ENCODE measurements at regions not wholly inside any gene's neighbourhood (a gene's known extent, or its start where the extent isn't known, plus 50 kb on each side); places are given as distances from the start of the nearest gene placed in this dataset.

DNA sequence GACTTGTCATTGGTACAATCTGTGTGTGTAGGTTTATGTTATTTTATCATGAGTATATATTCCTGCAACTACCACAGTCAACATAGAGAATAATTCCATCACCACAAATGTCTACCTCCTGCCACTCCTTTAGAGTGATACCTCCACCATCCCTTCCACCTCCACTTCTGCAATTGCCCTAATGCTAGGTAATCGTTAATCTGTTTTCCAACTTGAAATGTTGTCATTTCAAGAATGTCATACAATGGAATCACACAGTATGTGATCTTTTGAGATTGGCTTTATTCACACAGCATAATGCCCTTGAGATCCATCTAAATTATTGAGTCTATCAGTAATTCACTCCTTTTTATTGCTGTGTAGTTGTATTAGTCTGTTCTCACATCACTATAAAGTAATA, 414.8 kb upstream of the C16orf82 start (continued):
- TF ChIP-seq, protein P1, sequence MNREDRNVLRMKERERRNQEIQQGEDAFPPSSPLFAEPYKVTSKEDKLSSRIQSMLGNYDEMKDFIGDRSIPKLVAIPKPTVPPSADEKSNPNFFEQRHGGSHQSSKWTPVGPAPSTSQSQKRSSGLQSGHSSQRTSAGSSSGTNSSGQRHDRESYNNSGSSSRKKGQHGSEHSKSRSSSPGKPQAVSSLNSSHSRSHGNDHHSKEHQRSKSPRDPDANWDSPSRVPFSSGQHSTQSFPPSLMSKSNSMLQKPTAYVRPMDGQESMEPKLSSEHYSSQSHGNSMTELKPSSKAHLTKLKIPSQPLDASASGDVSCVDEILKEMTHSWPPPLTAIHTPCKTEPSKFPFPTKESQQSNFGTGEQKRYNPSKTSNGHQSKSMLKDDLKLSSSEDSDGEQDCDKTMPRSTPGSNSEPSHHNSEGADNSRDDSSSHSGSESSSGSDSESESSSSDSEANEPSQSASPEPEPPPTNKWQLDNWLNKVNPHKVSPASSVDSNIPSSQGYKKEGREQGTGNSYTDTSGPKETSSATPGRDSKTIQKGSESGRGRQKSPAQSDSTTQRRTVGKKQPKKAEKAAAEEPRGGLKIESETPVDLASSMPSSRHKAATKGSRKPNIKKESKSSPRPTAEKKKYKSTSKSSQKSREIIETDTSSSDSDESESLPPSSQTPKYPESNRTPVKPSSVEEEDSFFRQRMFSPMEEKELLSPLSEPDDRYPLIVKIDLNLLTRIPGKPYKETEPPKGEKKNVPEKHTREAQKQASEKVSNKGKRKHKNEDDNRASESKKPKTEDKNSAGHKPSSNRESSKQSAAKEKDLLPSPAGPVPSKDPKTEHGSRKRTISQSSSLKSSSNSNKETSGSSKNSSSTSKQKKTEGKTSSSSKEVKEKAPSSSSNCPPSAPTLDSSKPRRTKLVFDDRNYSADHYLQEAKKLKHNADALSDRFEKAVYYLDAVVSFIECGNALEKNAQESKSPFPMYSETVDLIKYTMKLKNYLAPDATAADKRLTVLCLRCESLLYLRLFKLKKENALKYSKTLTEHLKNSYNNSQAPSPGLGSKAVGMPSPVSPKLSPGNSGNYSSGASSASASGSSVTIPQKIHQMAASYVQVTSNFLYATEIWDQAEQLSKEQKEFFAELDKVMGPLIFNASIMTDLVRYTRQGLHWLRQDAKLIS (CRISPR knock-in tag; IDR thresholded peaks at IDR 0.05): no peak
- TF ChIP-seq, protein P2, sequence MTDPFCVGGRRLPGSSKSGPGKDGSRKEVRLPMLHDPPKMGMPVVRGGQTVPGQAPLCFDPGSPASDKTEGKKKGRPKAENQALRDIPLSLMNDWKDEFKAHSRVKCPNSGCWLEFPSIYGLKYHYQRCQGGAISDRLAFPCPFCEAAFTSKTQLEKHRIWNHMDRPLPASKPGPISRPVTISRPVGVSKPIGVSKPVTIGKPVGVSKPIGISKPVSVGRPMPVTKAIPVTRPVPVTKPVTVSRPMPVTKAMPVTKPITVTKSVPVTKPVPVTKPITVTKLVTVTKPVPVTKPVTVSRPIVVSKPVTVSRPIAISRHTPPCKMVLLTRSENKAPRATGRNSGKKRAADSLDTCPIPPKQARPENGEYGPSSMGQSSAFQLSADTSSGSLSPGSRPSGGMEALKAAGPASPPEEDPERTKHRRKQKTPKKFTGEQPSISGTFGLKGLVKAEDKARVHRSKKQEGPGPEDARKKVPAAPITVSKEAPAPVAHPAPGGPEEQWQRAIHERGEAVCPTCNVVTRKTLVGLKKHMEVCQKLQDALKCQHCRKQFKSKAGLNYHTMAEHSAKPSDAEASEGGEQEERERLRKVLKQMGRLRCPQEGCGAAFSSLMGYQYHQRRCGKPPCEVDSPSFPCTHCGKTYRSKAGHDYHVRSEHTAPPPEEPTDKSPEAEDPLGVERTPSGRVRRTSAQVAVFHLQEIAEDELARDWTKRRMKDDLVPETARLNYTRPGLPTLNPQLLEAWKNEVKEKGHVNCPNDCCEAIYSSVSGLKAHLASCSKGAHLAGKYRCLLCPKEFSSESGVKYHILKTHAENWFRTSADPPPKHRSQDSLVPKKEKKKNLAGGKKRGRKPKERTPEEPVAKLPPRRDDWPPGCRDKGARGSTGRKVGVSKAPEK (CRISPR knock-in tag; IDR thresholded peaks at IDR 0.05; ENCODE audit: borderline replicate concordance): no peak
- TF ChIP-seq MAFF (IDR thresholded peaks at IDR 0.05; ENCODE audit: low read depth, low read length): no peak
- TF ChIP-seq ZNF253 (CRISPR knock-in tag; IDR thresholded peaks at IDR 0.05; ENCODE audit: borderline replicate concordance): no peak

DNA sequence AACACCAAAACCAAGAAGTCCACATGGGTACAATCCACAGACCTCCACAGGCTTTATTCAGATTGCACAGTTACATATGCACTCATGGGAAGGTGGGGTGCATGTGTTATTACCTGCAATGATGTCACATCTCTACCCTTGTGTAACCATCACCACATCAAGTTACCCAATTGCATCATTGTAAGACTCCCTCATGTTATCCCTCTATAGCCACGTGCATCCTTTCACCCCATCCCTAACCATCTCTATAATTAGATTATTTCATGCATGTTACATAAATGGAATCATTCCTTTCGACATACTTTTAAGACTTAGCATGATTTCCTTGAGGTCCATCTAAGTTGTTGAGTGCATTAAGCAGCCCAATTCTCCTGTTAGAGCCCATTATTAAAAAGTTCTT, 408.2 kb upstream of the C16orf82 start:
- DNase-seq (ENCODE audit: low spot score) (no peak), FAIRE-seq (no peak), ATAC-seq (no peak)
- ChIA-PET POLR2A (no interaction called here), CTCF (ENCODE audit: low intra/inter-chr PET ratio, low total read pairs) (no interaction called here)
- Histone ChIP-seq H3K79me2 (ENCODE audit: insufficient read depth, low read length) (no peaks in the 10 kb centered on the region), H4K20me1 (ENCODE audit: insufficient read depth, low read length) (no peaks in the 10 kb centered on the region), H3K4me3 (replicated peaks in 1 of 3; ENCODE audit: insufficient read depth in 1 of 3, low read depth in 2 of 3, low read length in 3 of 3) (no peak overlapping the region), H3K9me3 (ENCODE audit: low read length) (no peaks in the 10 kb centered on the region), H3K4me1 (ENCODE audit: insufficient read depth, low read length) (no peaks in the 10 kb centered on the region), H3K27ac (ENCODE audit: extremely low read length, insufficient read depth, low read length) (no peak overlapping the region), H2AFZ (ENCODE audit: low read length) (no peak overlapping the region), H3K9ac (ENCODE audit: insufficient read depth, low read depth, low read length) (no peak overlapping the region), H3K36me3 (replicated peaks in 1 of 2; ENCODE audit: control insufficient read depth in 1 of 2, insufficient read depth in 2 of 2, low read length in 2 of 2) (no peaks in the 10 kb centered on the region), H3K27me3 (ENCODE audit: control insufficient read depth in 1 of 2, insufficient read depth in 2 of 2, low read length in 2 of 2) (no peaks in the 10 kb centered on the region), H3K4me2 (ENCODE audit: low read depth, low read length) (no peak overlapping the region)
- intact Hi-C loops (cut with micrococcal nuclease; ENCODE audit: unreplicated experiment) (no loop called here), in situ Hi-C loops (cut with HindIII; ENCODE audit: extremely low pct_ligation_motif_present, low pct_unique_long_range_greater_than_20kb) (no loop called here)
- WGBS (ENCODE audit: low lambda C conversion rate): 0% methylated on average over 2 of the region's 2 CpGs
- no TSS peak for BruUV-seq (replicated peaks)
- TF ChIP-seq, protein P3, sequence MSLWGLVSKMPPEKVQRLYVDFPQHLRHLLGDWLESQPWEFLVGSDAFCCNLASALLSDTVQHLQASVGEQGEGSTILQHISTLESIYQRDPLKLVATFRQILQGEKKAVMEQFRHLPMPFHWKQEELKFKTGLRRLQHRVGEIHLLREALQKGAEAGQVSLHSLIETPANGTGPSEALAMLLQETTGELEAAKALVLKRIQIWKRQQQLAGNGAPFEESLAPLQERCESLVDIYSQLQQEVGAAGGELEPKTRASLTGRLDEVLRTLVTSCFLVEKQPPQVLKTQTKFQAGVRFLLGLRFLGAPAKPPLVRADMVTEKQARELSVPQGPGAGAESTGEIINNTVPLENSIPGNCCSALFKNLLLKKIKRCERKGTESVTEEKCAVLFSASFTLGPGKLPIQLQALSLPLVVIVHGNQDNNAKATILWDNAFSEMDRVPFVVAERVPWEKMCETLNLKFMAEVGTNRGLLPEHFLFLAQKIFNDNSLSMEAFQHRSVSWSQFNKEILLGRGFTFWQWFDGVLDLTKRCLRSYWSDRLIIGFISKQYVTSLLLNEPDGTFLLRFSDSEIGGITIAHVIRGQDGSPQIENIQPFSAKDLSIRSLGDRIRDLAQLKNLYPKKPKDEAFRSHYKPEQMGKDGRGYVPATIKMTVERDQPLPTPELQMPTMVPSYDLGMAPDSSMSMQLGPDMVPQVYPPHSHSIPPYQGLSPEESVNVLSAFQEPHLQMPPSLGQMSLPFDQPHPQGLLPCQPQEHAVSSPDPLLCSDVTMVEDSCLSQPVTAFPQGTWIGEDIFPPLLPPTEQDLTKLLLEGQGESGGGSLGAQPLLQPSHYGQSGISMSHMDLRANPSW (CRISPR knock-in tag; IDR thresholded peaks at IDR 0.05; ENCODE audit: borderline replicate concordance): no peak
- TF ChIP-seq ISL2 (CRISPR knock-in tag; IDR thresholded peaks at IDR 0.05): no peak
- TF ChIP-seq KLF12 (CRISPR knock-in tag; IDR thresholded peaks at IDR 0.05; ENCODE audit: borderline replicate concordance): no peak
- TF ChIP-seq, protein P4, sequence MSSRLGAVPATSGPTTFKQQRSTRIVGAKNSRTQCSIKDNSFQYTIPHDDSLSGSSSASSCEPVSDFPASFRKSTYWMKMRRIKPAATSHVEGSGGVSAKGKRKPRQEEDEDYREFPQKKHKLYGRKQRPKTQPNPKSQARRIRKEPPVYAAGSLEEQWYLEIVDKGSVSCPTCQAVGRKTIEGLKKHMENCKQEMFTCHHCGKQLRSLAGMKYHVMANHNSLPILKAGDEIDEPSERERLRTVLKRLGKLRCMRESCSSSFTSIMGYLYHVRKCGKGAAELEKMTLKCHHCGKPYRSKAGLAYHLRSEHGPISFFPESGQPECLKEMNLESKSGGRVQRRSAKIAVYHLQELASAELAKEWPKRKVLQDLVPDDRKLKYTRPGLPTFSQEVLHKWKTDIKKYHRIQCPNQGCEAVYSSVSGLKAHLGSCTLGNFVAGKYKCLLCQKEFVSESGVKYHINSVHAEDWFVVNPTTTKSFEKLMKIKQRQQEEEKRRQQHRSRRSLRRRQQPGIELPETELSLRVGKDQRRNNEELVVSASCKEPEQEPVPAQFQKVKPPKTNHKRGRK (CRISPR knock-in tag; IDR thresholded peaks at IDR 0.05): no peak
- no peak for TF ChIP-seq AGO2 (optimal IDR thresholded peaks at IDR 0.05; ENCODE audit: low read depth, low read length)
- TF ChIP-seq, protein P5, sequence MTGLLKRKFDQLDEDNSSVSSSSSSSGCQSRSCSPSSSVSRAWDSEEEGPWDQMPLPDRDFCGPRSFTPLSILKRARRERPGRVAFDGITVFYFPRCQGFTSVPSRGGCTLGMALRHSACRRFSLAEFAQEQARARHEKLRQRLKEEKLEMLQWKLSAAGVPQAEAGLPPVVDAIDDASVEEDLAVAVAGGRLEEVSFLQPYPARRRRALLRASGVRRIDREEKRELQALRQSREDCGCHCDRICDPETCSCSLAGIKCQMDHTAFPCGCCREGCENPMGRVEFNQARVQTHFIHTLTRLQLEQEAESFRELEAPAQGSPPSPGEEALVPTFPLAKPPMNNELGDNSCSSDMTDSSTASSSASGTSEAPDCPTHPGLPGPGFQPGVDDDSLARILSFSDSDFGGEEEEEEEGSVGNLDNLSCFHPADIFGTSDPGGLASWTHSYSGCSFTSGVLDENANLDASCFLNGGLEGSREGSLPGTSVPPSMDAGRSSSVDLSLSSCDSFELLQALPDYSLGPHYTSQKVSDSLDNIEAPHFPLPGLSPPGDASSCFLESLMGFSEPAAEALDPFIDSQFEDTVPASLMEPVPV (CRISPR knock-in tag; IDR thresholded peaks at IDR 0.05): no peak

Measured in HepG2 (cell line).